NCI-H1436 (cell line): ENCODE measurements at regions not wholly inside any gene's neighbourhood (a gene's known extent, or its start where the extent isn't known, plus 50 kb on each side); places are given as distances from the start of the nearest gene placed in this dataset.
A peak's percentile ranks its signal among the peaks of the same experiment; 100 is the strongest.

Experiments
- DNase-seq: peaks from one replicate; lab custom pipeline; 2025; lab: John Stamatoyannopoulos, UW

DNA sequence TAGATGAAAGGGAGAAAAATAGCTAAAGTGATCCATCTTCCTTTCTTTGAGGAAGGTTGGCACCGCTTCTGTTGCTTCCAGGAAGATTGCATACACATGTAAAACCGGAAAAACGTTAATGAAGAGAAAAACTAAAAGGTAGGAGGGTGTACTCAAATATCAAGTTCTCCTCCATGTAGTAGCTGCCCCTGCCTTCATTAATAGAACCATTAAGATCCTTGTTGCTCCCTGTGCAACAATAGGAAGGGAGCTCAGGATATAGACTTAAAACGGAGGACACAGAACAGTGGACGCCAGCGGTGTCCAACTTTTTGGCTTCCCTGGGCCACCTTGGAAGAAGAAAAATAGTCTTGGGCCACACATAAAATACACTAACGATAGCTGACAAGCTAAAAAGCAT lies 118.9 kb downstream of the TMEM174 start:
- no peak for DNase-seq

DNA sequence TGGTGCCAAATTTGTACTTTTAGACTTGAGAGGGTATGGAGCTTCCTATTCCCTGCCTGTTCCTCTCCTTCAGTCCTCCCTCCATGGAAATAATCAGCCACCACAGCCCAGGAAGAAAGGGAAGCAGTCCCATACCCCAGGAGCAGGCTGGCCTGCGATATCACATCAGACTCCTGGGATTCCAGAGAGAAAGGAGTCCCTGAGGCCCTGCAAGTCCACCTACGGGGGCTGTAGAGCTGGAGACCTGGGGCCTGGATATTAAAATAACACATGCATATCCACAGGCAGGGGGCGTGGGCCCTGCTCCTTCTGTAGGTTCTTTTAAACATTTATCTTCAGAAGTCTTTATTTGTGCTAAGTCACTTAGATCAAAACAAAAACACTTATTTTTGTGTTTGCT lies 117.2 kb downstream of the TMEM174 start:
- no peak for DNase-seq

DNA sequence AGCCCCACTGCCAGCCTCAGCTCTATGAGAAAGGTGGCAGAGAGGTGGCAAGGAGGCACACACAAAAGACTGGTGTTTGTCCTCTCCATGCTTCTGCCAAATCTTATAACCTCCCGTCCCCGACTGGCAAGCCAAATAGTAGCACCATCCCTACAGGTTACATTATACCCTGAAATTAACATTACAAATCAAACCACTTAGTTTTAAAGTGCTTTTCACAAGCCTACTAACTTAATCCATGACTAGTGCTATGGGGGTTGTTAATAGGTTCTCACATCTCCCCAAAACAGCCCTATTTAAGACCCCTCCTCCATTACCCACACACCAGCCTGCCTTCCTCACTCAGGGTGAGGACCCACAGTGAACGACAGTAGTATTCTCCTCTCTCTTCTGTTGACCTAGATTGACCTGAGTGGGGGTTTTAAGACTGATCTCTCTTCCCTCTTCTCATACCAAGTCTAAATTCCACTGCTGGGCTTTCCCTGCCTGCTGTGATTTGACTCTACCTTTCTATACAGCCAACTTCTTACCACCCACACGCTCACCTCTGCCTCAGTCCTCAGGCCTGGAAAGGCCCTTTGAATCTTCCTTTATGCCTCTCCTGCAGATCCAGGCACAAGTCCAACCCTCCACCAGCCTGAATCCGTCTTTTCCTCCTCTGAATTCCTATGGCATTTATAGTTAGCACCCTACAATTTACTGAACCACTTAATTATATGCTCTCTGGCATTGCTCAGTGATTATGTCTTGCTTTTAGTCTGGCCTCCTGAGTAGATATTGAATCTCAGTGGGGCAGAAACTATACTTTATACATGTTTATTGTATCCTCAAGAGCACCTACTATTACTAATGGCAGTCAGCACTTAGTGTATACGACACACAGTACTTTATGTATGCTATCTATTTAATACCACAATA lies 116.1 kb downstream of the TMEM174 start:
- DNase-seq, result no peak

DNA sequence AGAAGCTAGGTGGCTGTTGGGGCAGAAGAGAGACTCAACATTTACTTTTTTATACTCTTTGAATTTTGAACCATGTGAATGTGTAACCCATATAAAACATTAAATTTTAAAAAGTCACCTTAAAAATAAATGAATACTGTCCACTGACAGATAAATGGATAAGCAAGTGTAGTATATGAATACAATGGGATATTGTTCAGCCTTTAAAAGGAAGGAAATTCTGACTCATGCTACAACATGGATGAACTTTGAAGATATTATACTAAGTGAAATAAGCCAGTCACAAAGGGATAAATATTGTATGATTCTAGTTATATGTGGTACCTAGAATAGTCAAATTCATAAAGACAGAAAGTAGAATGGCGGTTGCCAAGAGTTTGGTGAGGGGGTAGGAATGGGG lies 113.9 kb downstream of the TMEM174 start:
- no peak for DNase-seq

DNA sequence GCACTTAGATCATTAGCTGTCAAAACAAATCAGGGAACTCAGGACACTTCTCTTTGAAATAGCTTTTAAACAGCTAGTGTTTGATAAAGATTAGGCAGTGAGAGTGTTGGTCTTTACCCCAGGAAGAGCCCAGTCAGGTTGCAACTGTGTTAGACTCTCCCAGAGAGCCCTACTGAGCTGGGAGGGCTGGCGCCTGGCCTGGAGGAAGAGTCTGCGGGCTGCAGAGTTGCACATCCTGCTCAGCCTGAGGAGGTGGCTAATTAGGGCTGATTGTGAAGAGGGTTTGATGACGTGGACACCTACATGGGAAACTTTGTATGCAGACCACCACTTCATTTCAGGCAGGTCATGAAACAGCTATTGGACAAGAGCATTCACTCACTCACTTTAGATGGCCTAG lies 112.0 kb downstream of the TMEM174 start:
- DNase-seq, result no peak

DNA sequence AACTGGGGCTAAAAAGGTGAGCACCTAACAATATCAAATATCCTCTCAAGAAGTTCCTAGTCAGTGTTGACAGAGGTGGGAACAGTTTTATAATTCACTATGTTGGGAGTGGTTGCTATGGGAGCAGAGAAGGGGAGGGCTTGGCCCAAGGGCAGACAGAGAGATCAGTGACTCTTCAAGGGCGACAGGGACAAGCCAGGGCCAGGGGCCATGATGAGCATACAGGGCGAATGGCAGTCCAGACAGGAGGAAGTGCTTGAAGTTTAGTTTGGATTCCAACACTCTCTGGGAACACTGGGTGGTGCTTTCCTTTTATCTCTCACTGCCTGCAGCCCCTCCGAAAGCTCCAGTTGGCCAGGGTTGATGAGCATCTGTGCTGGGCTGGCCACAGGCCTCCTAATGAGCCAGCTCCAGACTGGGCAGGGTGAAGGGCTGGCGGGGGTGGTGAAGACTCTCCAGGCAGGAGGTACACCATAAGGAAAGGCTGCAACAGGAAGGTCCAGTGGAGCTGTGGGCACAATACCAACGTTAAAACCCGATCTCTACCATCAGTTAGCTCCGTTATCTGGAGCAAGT lies 111.3 kb downstream of the TMEM174 start:
- no peak for DNase-seq

DNA sequence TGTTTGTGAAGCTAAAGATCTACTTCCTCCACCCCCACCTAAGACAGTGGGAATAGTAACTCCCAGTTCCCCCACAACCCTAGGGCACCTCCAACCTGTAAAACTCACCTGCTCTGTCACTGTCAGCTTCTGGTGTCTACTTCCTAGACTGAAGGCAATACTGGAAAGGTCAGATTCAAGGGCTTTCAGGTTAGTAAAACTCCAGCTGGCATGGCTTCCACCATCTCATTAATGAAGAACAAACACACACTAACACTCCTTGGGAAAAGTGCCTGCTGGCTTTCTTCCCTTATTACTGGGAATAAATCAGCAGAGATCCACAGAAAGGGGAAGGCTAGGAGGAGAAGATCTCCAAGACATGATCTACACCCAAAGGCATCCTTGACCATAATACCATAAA lies 109.9 kb downstream of the TMEM174 start:
- DNase-seq, result no peak

DNA sequence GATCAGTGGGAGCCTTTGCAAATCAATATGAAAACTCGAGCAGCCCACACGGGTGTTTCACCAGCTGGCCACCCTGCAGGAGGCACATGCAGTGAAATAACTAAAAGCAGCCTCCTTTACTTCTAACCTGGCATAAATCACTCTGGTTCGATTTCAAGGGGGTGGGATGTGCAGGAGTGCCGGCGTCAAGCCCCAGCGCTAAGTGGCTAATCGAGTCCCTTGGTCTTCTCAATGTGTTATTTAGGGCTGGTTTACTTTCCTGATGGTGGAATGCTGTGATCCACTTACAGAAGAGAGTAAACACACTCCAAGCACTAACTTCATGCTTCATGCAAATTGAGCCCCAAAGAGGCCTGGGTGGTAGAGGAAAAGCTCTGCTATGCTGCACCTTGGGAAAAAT lies 109.4 kb downstream of the TMEM174 start:
- no peak for DNase-seq

DNA sequence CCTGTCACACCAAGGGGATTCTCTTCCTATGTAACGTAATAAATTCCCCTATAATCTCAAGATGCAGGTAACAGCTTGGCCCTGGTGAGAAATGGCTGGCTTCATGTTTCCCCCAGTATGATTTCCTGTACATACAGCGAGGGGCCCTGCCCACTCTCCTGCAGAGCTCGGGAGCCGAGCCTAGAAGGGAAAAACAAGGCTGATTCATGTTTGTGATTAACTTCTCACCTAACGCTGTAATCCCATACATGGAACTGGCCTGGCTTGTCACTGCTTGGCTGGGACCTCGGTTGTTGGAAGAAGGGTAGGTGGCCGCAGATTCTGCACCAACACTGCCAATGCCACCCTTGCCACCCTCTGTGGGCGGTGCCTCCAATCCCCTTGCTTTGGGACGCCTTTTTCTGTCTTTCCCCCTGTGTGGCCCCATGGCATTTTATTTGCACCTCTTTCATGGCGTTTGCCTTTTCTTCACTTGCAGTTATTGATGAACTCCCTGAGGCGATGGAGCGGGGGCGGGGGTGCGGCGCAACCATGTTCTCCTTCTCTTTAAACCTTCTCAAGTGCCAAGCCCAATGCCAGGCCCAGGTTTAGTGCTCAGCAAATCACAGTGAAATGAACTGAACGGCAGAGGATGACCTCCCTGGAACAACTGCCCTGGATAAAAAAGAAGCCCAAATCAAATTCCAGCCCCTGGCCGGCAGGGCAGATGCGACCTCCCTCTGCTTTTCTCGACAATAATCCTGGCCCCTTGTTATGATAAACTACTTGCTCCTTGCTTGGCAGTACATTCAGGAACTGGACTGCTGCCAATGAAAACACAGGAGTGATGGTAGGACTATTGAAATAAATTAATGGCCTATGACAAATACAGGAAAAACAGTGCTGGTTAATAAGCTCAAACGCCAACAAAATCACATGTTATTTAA lies 108.1 kb downstream of the TMEM174 start:
- DNase-seq, result peak; percentile 68

DNA sequence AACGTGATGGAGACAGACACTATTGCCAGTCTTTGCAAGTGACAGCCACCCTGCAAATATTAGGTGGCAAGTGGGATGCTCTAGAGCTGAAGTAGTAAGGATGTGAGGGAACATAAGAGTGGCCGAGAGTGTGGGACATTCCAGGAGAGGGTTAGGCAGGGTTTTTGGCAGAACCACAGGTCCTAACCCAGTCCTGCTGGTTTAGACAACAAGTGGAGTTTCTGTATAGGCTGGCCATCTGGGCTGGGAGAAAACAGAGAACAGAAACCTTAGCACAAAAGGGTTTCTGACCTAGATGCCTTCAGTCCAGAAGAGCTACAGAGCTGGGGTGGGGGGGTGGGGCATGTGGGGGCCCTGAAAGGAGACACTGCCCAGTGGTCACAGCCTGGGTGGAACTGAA lies 107.4 kb downstream of the TMEM174 start:
- DNase-seq, result no peak

DNA sequence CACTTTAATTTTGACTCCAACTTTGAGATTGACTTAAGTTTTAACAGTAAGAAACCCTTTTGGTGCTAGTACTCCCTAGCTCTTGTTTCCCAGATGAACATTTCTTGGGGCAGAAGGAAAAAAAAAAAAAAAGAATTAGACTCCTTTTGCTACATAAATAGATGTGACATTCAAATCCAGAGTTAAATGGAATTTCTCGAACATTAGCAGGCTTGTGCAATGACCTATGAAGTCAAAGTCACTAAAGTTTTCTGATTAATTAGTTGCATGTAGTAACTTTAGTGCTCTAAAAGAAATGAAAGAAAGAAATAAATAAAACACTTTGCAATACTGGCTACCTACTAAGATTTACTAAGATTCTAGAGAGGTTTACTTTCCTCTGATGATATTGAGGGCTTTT lies 106.8 kb downstream of the TMEM174 start:
- no peak for DNase-seq

DNA sequence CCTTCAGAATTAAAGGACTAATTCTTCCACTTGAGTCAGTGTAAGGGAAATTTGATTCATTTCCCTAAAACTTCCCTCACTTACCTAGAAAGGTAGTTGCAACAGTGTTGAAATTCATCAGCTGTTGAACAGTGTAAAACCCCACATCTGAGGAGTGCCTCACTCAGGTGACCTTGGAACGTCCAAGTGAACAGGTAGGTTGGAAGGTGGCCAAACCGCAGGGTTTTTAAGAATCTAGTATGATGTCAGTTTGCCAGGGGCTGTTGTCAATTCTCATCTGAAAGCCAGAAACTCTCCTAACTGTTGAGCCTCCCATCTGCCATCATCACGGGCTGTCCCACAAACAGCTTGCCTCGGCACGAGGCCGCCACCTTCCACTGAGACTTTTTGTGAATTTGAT lies 105.7 kb downstream of the TMEM174 start:
- no peak for DNase-seq

DNA sequence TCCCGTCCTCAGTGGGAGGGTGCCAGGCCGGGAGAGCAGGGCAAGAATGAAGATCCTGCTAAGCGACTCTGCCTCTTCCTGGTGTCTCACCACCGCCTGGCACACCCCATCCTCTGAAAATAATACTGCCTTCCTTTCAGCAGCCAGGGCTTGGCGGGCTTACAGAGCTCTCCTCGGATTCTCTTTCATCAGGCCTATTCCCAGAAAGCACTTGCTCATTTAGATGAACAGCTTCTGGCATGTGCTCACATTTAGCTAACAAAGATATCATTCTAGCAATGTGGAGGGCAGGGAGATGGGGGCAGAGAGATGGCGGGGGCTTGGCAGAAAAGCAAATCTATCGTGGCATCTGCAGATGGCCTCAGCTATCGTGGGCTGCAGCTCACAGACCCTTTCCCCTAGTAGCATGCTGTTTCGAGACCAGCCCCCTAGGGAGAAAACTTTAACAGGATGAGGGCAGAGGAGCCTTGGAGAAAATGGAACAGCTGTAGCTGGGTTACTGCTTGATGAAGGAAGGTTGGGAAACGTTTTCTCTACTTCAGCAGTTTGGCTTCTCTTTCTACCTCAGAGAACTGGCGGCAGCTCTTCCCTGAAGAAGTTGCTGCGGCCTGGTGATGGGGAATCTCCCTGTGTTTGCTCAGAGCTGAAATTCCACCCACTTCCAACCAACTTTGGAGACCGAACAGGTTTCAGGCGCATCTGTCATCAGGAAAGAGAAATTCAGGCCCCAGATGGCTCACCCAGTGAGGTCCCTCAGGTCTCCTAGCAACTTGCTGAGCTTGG lies 102.1 kb downstream of the TMEM174 start:
- DNase-seq, result no peak

DNA sequence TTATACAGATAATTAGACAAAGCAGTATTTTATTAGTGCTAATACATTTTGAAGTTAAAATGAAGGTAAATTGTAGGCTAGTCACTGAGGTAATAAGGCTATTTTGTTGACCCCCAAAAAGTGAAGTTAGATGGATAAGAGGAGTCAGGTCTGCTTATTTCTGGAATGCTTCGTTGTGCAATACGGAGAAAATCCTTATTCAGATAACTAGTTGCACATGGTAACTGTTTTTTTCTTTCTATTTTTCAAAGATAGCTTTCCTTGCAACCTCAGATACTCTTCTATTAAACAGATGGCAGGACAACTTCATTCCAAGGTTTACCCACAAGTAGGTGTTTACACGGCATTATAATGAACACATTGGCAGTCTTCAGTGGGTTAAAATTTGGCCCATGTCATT lies 101.1 kb downstream of the TMEM174 start:
- no peak for DNase-seq

DNA sequence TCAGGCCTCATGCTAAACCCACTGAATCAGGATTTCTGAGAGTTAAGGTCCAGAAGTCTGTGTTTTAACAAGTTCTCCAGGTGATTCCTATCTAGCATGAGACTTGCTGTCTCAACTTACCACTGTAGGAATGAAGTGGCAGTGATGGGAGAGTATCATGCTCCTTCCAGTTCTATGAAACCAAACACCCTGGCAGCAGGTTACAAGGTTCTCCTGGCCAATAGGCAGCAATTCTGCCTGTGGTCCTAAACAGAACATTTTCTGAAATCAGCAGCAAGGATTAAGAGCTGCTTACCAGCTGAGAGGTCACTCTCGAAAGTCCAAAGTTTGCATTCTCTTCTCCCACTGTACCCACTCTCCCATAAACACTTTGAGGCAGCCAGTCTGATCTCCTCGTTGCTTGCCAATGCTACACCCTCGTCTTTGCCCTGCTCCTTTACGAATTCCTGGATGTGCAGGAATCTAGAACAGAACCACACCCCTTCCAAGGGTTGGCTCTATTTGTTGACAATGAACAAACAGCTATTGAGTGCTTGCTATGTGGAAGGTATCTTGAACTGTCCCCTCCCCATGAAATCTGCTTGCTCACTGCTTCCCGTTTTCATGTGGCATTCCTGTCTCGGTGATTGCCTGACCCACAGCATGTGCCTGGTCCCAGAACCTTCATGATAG lies 100.5 kb downstream of the TMEM174 start:
- no peak for DNase-seq

DNA sequence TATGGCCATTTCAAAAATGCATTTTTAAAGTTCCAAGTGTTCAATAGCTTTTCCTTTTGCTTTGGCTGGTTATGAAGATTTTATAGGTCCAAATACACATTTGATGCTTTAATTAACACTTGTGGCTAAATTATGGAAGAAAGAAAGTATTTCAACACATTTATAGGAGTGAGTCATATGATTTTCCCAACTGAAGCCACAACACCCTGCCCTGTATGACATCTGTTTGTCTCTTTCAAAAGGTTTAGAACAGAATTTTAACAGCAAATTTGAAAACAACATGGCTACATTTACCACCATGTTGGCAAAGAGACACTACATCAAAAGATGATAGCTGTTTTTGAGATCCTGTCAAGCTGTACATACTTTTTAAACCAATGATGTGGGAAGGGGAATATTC lies 99.4 kb downstream of the TMEM174 start:
- no peak for DNase-seq

DNA sequence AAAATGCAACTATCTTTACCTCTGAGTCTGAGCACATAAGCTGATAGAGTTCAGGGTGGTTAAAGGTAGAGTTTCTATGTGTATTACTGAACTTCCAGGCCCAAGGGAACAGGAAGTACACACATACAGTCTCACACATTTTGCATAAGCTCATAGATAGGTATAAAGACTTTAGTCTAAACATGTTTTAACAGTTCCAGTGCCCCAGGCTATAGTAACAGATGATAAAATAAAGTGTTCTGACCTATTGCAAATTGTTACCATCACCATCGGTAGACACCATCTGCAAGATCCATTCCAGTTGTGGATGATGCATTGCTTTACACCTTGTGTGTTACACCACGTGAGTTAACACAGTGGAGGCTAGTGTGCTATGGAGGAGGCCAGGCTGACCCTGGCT lies 95.8 kb downstream of the TMEM174 start:
- no peak for DNase-seq

DNA sequence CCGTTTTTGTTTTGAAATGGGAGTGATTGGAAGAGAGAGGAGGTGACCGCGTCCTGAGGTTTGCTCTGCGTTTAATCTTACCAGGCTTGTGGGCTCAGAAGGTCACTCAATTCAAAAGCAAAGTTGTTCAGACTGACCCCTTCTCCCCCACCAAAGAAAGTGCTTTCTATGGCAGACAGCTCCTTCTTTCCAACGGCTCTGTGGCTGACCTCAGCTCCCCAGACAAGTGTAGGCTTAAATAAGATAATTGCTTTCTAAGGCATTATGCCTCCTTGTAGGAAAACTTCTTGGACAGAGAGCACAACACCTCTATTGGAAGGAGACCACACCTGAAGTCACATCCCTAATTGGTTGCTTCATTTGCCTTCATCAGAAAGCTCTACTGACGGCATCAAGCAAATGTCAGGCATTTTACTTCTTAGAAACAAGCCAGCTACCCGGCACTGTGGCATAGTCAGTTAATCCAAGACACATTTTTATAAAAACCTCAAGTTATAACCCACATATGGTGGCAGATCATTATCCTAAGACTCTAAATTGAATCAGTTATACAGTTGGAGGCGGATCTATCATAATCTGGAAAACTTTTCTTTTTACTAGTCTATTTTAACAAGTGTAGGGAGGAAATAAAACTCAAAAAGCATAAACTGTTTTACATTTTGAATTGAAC lies 94.9 kb downstream of the TMEM174 start:
- no peak for DNase-seq

DNA sequence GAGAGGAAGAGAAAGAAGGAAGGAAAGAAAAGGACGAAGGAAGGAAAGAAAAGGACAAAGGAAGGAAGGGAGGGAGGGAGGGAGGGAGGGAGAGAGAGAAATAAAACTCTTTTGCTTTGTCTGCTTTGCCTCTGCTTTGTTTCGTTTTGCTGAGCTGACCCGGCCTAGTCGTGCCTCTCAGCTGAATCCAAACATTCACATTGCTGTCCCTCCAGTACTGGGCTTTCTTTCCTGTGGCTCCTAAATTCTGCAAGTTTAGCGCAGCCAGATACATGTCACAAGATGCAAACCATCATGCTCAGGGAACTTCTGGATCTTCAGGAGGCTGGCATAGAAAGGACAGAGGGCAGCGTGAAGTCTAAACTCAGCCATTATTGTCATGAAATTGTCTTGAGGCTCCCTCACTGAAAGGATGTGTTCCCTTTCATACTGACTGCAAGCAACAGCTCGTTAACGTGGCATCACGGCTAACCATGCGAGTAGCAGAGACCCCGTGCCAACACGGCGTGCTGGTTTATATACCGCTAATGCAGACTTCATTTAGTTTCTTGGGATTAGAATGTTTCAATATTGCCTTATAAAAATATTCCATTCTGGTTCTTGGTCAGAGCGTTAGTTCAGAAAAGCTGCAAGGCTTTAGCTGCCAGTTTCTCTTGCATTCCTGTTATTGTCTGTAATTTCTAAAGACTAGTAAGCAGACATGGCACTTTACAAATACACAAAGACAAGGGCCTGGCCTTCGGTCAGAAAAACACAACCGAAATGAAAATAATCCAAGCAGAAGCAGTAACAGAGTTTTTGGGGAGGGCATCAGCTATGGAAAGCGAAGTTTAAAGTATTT lies 94.2 kb downstream of the TMEM174 start:
- no peak for DNase-seq
